Eye (tissue), 1 donor: ENCODE measurements at regions not wholly inside any gene's neighbourhood (a gene's known extent, or its start where the extent isn't known, plus 50 kb on each side); places are given as distances from the start of the nearest gene placed in this dataset.
"Not testable (repeated sequence)": the region's sequence is repeated elsewhere in the genome, so short reads cannot be mapped to it uniquely, and the experiment has no call there.

Experiments used
- DNase-seq: peaks from one replicate; pipeline ENCODE4 v3.0.0-alpha.2; 2015

DNA sequence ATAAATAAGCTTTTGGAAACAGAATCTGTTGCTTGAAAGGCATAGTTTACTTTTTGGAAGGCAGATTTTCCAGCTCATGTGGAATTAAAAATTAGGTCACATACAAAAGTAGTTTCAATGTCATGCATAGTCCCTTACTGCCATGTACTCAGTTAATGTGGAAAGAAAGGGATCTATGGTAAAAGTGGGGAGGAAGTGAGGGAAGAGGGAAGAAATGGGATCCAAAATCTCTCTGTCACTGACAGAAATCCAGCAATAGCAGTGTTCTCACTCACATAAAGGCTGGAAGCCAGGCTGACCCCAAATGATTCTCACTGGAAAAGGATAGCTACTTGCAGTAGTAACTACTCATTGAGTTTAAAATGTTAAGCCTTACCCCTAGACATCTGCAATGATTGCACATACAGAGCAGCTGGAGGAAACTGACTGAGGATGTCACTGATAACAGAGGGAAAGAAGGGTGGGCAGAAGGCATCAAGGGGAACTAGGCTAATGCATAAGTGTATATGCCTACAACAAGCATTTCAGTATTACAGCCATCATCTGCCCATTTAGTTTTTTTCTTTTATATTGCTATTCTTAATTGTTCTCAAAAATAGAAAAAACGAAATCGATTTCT lies 445.6 kb downstream of the FAT4 start:
- no peak for DNase-seq

DNA sequence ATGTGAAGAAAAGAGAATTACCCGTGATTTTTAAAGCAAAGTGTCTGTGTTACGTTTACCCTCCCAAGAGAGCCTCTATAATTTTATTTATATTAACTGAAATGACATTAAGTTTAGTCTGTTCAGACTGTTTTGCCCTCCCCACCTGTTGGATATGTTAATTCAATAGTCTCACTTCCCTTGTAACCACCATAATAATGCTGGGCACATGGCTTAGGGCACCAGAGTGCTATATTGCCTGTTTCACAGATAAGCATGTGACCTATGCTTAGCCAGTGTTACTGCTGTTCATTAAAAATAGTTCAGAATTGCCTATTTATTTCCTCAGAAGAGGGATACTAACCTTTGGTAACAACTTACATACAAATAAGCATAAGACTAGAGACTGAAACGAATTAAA lies 446.2 kb downstream of the FAT4 start:
- no peak for DNase-seq

DNA sequence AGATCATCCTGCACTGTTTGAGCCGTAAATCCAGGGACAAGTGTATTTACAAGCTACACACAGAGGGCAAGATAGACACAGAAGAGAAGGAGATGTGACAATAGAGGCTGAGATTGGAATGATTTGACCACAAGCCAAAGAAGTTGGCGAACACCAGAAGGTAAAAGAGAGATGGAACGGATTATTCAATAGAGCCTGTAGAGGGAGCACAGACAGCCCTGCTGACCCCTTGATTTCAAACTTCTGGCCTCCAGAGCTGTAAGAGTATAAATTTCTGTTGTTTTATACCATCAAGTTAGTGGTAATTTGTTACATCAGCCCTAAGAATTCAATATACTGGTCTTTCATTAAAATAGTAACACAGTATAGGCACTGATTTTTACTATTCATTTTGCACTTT lies 447.8 kb downstream of the FAT4 start:
- DNase-seq = no peak

DNA sequence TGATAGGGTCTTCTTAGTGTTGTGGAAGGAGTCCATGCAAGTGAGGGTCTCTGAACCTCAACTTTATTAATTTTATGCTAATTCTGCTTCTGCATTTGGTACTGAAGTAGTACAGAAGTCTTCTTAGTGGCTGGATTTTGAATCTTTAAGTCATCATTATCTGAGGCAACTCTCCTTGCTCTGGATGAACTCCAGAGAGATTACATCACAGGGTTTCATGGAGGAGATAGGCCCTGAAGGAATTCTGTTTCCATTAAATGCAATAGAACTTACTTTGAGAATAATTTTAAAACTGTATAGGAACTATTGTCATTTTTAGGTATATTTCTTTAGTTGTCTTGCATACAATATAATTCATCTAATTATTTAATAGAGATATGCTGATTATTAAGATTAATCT lies 451.2 kb downstream of the FAT4 start:
- no peak for DNase-seq

DNA sequence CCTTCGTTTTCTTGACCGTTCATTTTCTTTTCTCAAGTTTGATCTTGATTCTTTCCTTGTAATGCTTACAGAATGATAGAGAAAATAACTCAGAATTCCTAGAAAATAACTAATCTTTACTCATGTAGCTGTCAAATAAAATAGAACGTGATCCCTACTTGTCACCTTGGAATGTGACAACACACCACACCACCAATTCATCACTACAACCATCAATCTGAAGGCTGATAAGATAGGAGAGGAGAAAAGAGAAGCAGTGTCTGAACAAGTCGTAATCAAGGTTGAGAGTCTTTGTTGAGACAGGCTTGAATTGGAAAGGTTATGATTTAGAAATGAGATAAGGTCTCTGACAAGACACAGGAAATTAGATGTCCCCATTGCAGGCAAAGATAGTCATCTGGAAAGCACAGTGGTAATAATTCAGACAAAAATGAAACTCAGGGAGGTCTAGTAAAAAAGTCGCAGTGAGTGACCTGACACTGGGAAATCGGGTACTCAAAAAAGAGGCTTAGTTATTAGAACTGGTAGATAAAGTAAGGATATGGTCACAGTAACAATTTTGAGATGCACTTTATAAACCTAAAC lies 456.2 kb downstream of the FAT4 start:
- no peak for DNase-seq

DNA sequence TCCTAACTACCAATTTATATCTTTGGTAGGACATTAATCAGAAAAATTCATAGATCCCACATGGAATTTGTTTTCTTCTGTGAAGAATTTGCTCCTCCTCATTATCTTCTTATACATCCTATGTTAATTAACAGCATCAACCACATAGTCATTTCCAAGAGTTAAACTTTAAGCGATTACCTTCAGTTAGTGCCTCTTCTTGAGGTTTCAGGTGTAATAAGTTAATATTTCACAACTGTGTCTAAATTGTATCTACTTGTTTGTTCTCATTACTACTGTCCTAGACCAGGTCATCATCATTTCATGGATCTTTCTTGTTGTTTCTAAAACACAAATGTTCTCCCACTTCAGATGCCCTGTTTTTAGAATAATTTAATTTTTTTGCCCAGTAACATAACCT lies 457.9 kb downstream of the FAT4 start:
- DNase-seq = no peak

DNA sequence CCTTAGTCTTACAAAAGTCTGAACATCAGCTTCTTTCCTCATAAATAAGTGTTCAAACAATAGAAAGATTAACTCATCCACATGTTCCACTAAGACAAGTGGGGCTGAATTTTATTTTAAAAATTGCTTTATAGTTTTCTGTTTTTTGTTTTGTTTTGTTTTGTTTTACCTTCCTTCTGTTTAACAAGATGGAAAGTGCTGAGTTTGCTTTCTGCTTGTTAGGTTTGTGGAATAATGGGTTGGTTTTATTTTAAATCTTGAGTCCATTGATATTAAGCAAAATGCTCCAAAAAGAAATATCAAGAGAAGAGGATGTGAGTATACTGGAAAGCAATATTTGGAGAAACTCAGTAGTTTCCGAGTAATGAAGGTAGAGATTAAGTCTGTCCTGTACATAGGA lies 458.7 kb downstream of the FAT4 start:
- no peak for DNase-seq

DNA sequence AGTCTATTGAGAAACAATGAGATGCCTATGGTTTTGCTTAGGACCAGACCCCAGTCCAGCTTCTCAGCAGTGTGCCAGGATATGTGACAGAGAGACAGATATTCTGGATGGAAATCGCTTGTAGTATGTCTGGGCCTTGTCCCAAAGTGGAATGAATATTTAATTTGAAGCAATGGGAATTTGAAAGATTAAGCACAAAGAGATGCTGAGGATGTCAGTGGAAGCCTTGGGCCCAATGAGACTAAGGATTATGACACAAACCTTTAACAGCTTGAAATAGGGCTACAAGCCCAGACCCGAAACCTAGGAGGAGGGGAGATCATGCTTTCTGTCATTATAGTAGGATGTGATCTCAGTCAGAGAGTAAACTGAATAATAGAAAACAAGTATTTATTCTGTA lies 459.2 kb downstream of the FAT4 start:
- DNase-seq = no peak

DNA sequence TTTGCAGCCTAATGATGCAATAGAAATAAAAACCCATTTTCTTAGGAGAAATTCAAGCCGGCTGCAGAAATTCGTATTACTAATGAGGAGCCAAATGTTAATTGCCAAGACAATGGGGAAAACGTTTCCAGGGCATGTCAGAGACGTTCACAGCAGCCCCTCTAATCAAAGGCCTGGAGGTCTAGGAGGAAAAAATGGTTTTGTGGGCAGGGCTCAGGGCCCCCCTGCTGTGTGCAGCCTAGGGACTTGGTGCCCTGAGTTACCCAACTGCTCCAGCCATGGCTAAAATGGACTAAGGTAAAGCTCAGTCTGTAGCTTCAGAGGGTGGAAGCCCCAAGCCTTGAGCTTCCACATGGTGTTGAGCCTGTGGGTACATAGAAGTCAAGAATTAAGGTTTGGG lies 461.4 kb downstream of the FAT4 start:
- no peak for DNase-seq

DNA sequence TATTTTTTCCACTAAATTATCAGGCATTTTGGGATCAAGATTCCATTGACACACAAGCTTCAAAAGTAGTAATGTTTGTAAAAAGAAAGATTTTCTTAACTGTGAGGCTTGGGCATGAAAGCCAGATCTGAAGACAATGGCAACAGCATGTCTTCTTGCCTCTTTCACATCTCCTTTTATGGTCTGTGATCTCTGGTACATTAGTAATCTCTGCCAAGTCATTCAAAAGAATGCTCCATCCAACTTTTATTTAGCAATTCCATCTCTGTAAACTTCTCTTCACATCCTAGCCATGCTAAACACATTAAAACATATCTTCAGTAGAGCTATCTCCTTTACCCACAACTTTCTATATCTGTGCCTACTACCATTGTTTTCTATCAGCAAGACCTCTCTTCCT lies 465.4 kb downstream of the FAT4 start:
- no peak for DNase-seq

DNA sequence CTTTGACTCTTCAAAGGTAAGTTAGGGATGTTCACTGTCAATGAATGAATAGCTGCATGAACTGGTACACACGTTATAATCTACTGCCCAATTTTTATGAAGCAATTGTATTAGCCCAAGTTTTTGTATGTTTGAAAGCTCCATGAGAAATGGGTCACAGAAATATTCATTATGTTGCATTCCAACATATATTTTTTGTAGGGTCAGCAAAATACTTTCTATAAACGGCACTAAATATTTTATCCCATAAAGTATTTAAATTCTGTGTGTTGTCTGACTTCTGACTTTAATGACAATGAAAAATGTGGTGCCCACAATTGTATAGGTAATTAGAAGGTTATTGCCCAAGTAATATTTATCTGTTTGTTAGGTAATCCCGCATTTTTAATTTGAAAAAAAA lies 466.0 kb downstream of the FAT4 start:
- no peak for DNase-seq

DNA sequence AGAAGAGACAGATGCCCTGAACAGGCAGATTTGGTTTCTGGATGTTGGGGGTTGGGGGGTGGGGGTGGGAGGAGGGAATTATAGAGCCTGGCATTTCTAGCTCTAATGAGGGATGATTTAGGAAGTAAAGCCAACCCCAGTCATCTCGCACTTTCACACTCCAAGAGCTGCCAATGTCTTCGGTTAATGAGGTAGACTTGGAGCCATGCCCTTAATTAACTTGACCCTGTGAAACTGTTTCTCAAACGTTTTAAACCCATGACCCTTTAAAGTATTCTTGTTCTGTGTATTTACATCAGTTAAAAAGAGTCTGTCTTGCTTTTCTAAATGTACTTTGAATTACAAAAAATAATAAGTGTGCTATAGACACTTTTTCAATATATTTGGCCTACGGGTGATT lies 466.9 kb downstream of the FAT4 start:
- DNase-seq = peak; percentile 29

DNA sequence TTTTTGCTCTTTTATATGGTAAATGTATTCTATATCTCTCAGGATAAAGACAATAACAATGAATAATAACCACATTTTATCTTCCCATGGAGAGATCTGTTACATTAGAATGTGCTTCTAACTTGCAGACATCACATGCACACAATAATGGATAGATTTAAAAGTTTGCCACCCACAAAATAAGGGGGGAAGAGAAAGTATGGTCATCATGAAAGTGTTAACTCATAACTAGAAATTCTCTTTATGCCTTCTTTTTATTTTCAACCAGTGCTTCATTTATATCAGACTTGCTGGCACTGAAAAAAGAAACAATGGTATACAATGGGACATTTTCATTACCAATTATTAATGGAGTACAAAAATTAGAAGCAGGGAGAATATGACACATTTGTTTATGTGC lies 470.0 kb downstream of the FAT4 start:
- no peak for DNase-seq

DNA sequence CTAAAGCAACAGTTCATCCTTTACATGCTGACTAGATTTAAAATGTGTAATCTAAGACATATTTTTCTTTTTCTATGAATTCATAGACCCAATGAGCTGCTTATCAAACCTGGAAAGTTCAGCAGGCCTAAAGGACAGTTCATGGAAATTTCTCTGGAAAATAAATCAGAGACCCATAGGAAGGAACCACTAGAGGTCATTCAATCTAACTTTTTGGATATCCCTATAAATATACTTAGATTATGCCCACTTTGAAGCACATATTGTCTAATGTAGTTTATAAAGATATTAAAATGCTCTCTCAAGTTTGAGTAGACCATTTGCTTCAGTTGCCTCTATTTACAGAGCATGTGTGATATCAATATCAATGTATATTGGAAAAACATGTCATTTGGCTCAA lies 473.0 kb downstream of the FAT4 start:
- no peak for DNase-seq

DNA sequence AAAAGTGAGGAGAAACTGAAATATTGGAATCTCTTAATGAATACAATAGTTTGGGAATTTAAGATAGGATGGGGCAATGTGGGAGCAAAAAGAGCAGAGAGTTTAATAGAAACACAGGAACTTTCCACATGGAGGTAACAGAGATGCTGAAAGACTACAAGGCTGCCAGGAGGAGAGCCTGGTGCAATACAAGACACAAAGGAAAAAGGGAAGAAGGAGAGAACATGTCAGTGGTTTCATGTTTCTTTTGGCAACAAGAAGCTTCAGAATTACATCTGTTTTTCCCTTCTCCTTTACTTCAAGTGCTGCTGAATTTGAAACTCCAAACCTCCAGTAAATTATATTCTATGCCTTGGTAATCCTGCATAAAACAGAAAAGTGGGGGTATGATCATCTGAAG lies 474.3 kb downstream of the FAT4 start:
- DNase-seq = no peak

DNA sequence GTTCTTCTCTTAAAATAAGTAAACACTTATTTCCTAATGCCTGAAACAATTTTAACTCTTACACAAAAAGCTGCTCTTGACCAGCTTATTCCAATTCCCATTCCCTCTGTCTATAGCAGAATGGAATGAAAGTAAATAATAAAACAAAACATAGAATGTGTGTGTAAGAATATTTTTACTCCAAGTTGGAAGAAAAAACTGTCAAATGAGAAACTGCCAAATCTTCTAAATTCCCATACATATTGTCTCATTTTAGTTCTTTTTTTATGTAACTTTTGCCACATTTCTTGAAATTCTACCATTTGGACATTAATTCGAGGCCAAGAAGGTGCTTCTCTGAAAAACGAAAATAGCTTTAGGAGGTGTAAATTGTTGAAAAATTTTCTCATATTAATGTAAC lies 477.1 kb downstream of the FAT4 start:
- DNase-seq = no peak

DNA sequence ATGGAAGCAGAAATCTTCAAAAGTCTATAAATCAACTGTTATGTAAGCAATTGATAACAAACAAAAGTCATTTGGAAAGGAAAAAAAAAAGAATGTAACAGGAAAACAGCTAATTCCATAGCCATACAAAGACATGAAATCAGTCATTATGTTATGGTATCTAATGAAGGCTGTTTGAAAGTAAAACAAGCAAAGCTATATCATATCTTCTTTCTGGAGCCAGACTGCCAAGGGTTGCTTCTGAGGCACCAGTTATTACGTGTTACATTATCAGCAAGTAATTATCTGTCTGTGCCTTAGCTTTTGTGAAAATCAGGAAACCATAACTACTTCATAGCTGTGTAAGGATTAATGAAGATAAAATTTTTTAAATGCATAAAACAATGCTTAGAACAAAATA lies 480.2 kb downstream of the FAT4 start:
- no peak for DNase-seq

DNA sequence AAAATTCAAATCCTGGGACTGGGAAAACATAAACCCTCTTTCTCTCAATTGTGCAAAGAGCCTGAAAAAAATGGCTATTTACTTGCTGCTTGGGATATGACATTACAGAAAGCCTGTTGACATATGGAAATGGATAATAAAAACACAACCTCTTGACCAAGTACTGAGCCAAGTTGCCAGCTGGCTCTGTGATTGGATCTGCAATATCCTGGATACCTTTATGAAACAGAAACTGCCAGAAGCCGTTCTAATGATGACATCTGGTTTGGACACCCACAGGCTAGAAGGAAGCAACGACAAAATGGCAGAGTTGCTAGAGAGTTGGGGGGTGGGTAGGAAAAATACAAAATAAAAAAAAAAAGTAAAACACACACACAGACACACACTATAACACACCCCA lies 481.4 kb downstream of the FAT4 start:
- no peak for DNase-seq

DNA sequence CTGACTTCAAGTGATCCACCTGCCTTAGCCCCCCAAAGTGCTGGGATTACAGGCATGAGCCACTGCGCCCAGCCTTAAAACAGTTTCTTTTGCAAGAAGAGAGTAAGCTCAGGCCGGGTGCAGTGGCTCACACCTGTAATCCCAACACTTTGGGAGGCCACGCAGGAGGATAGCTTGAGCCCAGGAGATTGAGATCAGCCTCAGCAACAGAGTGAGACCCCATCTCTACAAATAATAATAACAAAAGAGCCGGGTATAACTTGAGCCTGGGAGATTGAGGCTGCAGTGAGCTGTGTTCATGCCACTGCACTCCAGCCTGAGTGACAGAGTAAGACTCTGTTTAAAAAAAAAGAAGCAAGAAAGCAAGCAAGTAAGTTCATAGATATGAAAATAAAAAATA lies 482.9 kb downstream of the FAT4 start:
- DNase-seq = not testable (repeated sequence)

DNA sequence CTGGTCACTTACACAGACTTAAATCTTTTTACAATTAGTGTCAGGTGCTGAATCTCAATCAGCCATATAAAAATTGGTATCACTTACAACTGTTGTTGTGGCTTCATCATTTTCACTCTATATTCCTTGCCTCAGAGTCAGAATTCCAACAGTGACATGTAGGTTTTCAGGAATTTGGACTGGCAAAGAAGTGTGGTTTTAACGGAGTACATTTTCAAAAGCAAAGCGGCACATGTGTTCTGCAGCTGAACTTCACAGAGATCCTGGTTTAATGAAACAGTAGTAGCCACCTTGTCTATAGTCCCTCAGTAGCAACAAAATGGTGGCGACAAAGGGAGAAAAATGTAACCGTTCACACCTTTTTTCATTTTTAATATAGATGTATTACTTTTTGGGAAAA lies 486.6 kb downstream of the FAT4 start:
- DNase-seq = no peak

DNA sequence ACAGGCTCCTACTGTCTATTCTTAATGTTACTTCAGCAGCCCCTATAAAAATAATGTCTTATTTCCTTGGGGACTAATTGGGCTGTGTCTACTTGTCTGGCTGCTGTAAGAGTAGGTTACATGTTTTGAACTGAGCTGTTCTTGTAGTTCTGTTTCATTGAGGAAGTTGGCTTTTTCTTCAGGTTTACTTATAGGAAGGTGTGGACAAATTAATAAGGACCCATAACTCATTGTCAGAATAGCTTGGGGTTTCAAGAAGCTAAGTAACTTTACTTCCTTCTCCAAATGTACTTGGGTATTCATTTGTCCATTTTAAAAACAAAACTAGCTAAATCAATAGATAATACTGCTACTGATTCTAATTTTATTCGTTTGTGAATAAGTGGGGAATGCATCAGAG lies 487.2 kb downstream of the FAT4 start:
- no peak for DNase-seq

DNA sequence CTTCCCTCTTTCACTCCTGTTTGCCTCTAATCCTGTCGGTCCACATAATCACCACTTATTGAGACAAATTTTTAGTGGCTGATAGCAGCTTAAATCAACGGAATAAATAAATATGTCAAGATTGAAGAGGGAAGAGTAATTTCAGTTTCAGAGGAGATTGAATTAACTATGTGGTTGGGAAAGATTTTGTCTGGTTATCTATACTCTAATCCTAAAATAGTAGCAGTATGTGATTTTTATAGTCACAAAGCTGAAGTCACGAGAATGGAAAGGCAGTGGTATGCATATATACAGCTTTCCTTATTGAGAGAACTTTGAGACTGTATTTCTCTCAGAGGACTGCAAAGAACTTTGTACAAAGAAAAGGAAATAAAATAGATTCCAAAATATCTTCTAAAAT lies 493.3 kb downstream of the FAT4 start:
- no peak for DNase-seq

DNA sequence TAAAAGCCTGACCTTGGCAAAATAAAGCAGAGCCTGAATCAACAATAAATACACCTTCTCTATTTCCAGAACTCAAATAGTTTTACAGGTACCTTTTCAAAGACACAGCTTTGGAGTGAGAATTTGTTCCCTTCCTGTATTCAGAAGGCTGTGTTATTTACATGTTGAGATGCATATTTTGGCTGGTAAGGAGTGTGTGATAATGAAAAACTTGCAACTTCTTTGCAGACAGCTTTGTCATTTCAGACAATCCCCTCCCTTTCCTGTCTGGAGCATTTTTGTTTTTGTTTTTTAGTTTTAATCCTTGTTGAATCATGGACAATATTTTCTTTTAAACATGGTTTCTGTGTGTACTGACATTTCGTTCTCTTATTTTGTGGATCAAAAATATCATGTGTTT lies 493.8 kb downstream of the FAT4 start:
- no peak for DNase-seq

DNA sequence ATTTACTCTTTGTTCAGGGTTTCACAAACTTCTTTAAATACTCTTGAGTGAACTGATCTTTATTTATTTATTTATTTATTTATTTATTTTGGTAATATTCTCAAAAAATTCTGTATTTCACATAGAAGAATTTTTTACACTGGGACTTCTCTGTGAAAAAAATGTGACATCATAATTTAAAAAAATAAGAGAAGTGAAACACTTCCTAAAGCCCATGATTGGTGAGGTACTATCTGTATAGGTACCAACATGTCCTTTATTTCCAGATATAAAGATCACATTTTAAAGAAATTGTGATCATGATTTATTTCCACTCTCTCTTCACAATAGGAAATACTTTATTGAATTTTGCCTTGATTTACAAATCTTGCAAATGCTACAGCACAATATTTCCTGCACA lies 497.1 kb downstream of the FAT4 start:
- no peak for DNase-seq
